Suppressor macrophage (primary cell): ENCODE measurements at regions not wholly inside any gene's neighbourhood (a gene's known extent, or its start where the extent isn't known, plus 50 kb on each side); places are given as distances from the start of the nearest gene placed in this dataset.

ENCODE experiments used
- DNase-seq, 4 experiments: peaks; one replicate each; pipeline ENCODE4 v3.0.0-alpha.2; 2020 to 2022

- DNase-seq = no peak
These were observed 612.9 kb downstream of the ZNF385D start for GRCh38 chr3:21138085-21138484.

GRCh38 chr3:21132896-21133295 lies 618.1 kb downstream of the ZNF385D start:
- DNase-seq = no peak

GRCh38 chr3:21120826-21121225 lies 630.2 kb downstream of the ZNF385D start:
- DNase-seq = no peak

- DNase-seq = no peak
These were observed 633.6 kb downstream of the ZNF385D start for GRCh38 chr3:21117370-21117769.

GRCh38 chr3:21109056-21109455 lies 642.0 kb downstream of the ZNF385D start:
- DNase-seq = no peak

GRCh38 chr3:21105784-21106183 lies 645.2 kb downstream of the ZNF385D start:
- no peak for DNase-seq

- no peak for DNase-seq
These were observed 650.2 kb downstream of the ZNF385D start for GRCh38 chr3:21100656-21101359.

- no peak for DNase-seq
These were observed 656.3 kb downstream of the ZNF385D start for GRCh38 chr3:21094686-21095085.

GRCh38 chr3:21073561-21073960 lies 677.4 kb downstream of the ZNF385D start:
- DNase-seq = no peak

- DNase-seq = no peak
These were observed 683.8 kb downstream of the ZNF385D start for GRCh38 chr3:21067031-21067813.

GRCh38 chr3:21062831-21063294 lies 688.1 kb downstream of the ZNF385D start:
- DNase-seq = no peak

GRCh38 chr3:21059404-21059803 lies 691.6 kb downstream of the ZNF385D start:
- DNase-seq = no peak

- no peak for DNase-seq
These were observed 694.7 kb downstream of the ZNF385D start for GRCh38 chr3:21056293-21056692.

- no peak for DNase-seq
These were observed 696.0 kb downstream of the ZNF385D start for GRCh38 chr3:21055015-21055414.

GRCh38 chr3:21054064-21054463 lies 696.9 kb downstream of the ZNF385D start:
- DNase-seq = no peak

GRCh38 chr3:21049334-21050062 lies 701.5 kb downstream of the ZNF385D start:
- no peak for DNase-seq

- DNase-seq = no peak
These were observed 707.9 kb downstream of the ZNF385D start for GRCh38 chr3:21043139-21043538.

- DNase-seq = no peak
These were observed 708.8 kb downstream of the ZNF385D start for GRCh38 chr3:21042184-21042583.

- no peak for DNase-seq
These were observed 709.4 kb downstream of the ZNF385D start for GRCh38 chr3:21041621-21042020.

GRCh38 chr3:21036888-21037287 lies 714.1 kb downstream of the ZNF385D start:
- no peak for DNase-seq

- DNase-seq = no peak
These were observed 722.6 kb downstream of the ZNF385D start for GRCh38 chr3:21028412-21028811.

- DNase-seq = no peak
These were observed 726.4 kb downstream of the ZNF385D start for GRCh38 chr3:21024563-21024962.

- no peak for DNase-seq
These were observed 730.3 kb downstream of the ZNF385D start for GRCh38 chr3:21020681-21021080.
